H9 (cell line): ENCODE measurements at regions not wholly inside any gene's neighbourhood (a gene's known extent, or its start where the extent isn't known, plus 50 kb on each side); places are given as distances from the start of the nearest gene placed in this dataset.

ENCODE experiments used
- DNase-seq: peaks from one replicate; pipeline ENCODE4 v3.0.0-alpha.2; 2017
- H2AFZ ChIP-seq: one replicate; pipeline ENCODE4 v1.6.1; 2013; ENCODE audit warnings: mild to moderate bottlenecking, low read length, control low read depth, moderate library complexity
- H2AK5ac ChIP-seq: 2 replicates; pipeline ENCODE4 v1.6.1; 2013; ENCODE audit warnings: low read length, control low read depth, mixed read lengths; ENCODE audit not compliant: insufficient read length
- H2BK120ac ChIP-seq: one replicate; pipeline ENCODE4 v1.6.1; 2013; ENCODE audit warnings: low read depth, mild to moderate bottlenecking, low read length, control low read depth, inconsistent platforms; ENCODE audit not compliant: poor library complexity, severe bottlenecking
- H2BK12ac ChIP-seq: 2 replicates; pipeline ENCODE4 v1.6.1; 2013; ENCODE audit warnings: low read length, control low read depth, mixed read lengths, low read depth; ENCODE audit not compliant: insufficient read length
- H2BK15ac ChIP-seq: 2 replicates; pipeline ENCODE4 v1.6.1; 2013; ENCODE audit warnings: low read depth, low read length, control low read depth
- H2BK20ac ChIP-seq: one replicate; pipeline ENCODE4 v1.6.1; 2013; ENCODE audit warnings: low read depth, mild to moderate bottlenecking, low read length, control low read depth, inconsistent platforms; ENCODE audit not compliant: poor library complexity, severe bottlenecking
- H2BK5ac ChIP-seq: 2 replicates; pipeline ENCODE4 v1.6.1; 2013; ENCODE audit warnings: low read length, control low read depth, mixed read lengths; ENCODE audit not compliant: insufficient read length
- H3K14ac ChIP-seq: 2 replicates; pipeline ENCODE4 v1.6.1; 2013; ENCODE audit warnings: low read length, control low read depth; ENCODE audit not compliant: insufficient read depth
- H3K18ac ChIP-seq: 2 replicates; pipeline ENCODE4 v1.6.1; 2013; ENCODE audit warnings: low read depth, mild to moderate bottlenecking, mixed read lengths, low read length, control low read depth; ENCODE audit not compliant: insufficient read length
- H3K23ac ChIP-seq: 2 replicates; pipeline ENCODE4 v1.6.1; 2013; ENCODE audit warnings: low read length, control low read depth, mixed read lengths, low read depth; ENCODE audit not compliant: insufficient read length
- H3K23me2 ChIP-seq: 2 replicates; pipeline ENCODE4 v1.6.1; 2013; ENCODE audit warnings: low read depth, mild to moderate bottlenecking, mixed read lengths, low read length, control low read depth; ENCODE audit not compliant: insufficient read length, poor library complexity, severe bottlenecking
- H3K27ac ChIP-seq: 2 replicates; pipeline ENCODE4 v1.5.1; 2013; ENCODE audit warnings: low read length, control low read depth, mixed read lengths, low read depth; ENCODE audit not compliant: insufficient read length
- H3K27me3 ChIP-seq: 2 replicates; pipeline ENCODE4 v1.6.1; 2013; ENCODE audit warnings: low read length, control low read depth, inconsistent platforms; ENCODE audit not compliant: insufficient read depth
- H3K4ac ChIP-seq: 2 replicates; pipeline ENCODE4 v1.6.1; 2013; ENCODE audit warnings: low read depth, mild to moderate bottlenecking, control low read depth, inconsistent platforms, low read length, moderate library complexity
- H3K4me1 ChIP-seq: 2 replicates; pipeline ENCODE4 v1.6.1; 2013; ENCODE audit warnings: low read length, control low read depth, inconsistent platforms; ENCODE audit not compliant: insufficient read depth
- H3K4me2 ChIP-seq: 2 replicates; pipeline ENCODE4 v1.6.1; 2013; ENCODE audit warnings: low read length, control low read depth, mixed read lengths; ENCODE audit not compliant: insufficient read length, insufficient read depth
- H3K56ac ChIP-seq: 2 replicates; pipeline ENCODE4 v1.6.1; 2013; ENCODE audit warnings: low read depth, mild to moderate bottlenecking, mixed read lengths, low read length, control low read depth; ENCODE audit not compliant: insufficient read length
- H3K79me1 ChIP-seq: 2 replicates; pipeline ENCODE4 v1.6.1; 2013; ENCODE audit warnings: low read depth, mild to moderate bottlenecking, moderate library complexity, low read length, control low read depth, inconsistent platforms; ENCODE audit not compliant: insufficient read depth, poor library complexity, severe bottlenecking
- H3K79me2 ChIP-seq: 2 replicates; pipeline ENCODE4 v1.6.1; 2013; ENCODE audit warnings: low read length, control low read depth, inconsistent platforms; ENCODE audit not compliant: insufficient read depth
- H3K9ac ChIP-seq: 2 replicates; pipeline ENCODE4 v1.6.1; 2013; ENCODE audit warnings: low read length, control low read depth, mixed read lengths; ENCODE audit not compliant: insufficient read length; ENCODE audit errors: extremely low read depth
- H3K9me3 ChIP-seq: one replicate; pipeline ENCODE4 v1.6.1; 2013; ENCODE audit warnings: low read depth, low read length, inconsistent platforms; ENCODE audit not compliant: control insufficient read depth
- H3T11ph ChIP-seq: one replicate; pipeline ENCODE4 v1.6.1; 2013; ENCODE audit warnings: mild to moderate bottlenecking, low read length, control low read depth, inconsistent platforms
- H4K20me1 ChIP-seq: one replicate; pipeline ENCODE4 v1.6.1; 2013; ENCODE audit not compliant: control insufficient read depth, insufficient read length, insufficient read depth
- H4K5ac ChIP-seq: 2 replicates; pipeline ENCODE4 v1.6.1; 2013; ENCODE audit warnings: low read depth, mild to moderate bottlenecking, mixed read lengths, low read length, control low read depth; ENCODE audit not compliant: insufficient read length
- H4K8ac ChIP-seq: replicated peaks from 2 replicates; pipeline ENCODE4 v1.6.1; 2013; ENCODE audit warnings: low read length, control low read depth, mixed read lengths, low read depth; ENCODE audit not compliant: insufficient read length
- H4K91ac ChIP-seq: 2 replicates; pipeline ENCODE4 v1.6.1; 2013; ENCODE audit warnings: low read depth, mild to moderate bottlenecking, moderate library complexity, mixed read lengths, low read length, control low read depth; ENCODE audit not compliant: insufficient read length
- H3K27ac Mint-ChIP-seq, 3 experiments: 2 replicates in 2 of 3; 3 replicates in 1 of 3; pipeline ENCODE4 v1.8.0; 2020 to 2021; ENCODE audit warnings: mixed read lengths in 3 of 3, mild to moderate bottlenecking in 1 of 3, moderate library complexity in 1 of 3
- H3K27me3 Mint-ChIP-seq: 2 replicates; pipeline ENCODE4 v1.8.0; 2021; ENCODE audit warnings: low read depth, mild to moderate bottlenecking, moderate library complexity, mixed read lengths
- H3K36me3 Mint-ChIP-seq, 3 experiments: 2 replicates in 2 of 3; 3 replicates in 1 of 3; pipeline ENCODE4 v1.8.0; 2020 to 2021; ENCODE audit warnings: low read depth in 3 of 3, mixed read lengths in 3 of 3; ENCODE audit not compliant: insufficient read depth in 1 of 3
- H3K4me1 Mint-ChIP-seq, 2 experiments: 2 replicates each; pipeline ENCODE4 v1.8.0; 2020; ENCODE audit warnings: mixed read lengths in 2 of 2
- H3K4me3 Mint-ChIP-seq, 2 experiments: 2 replicates in 1 of 2; 3 replicates in 1 of 2; pipeline ENCODE4 v1.8.0; 2020 to 2021; ENCODE audit warnings: mild to moderate bottlenecking in 2 of 2, mixed read lengths in 2 of 2, moderate library complexity in 1 of 2
- H3K9me3 Mint-ChIP-seq, 2 experiments: 2 replicates in 1 of 2; 3 replicates in 1 of 2; pipeline ENCODE4 v1.8.0; 2020; ENCODE audit warnings: mild to moderate bottlenecking in 2 of 2, mixed read lengths in 2 of 2, moderate library complexity in 1 of 2
- CTCF ChIP-seq: fragments of 200-600 bp; sonication (generic); conservative IDR thresholded peaks from 3 replicates; pipeline ENCODE4 v1.8.0; 2021; ENCODE audit warnings: antibody characterized with exemption, mild to moderate bottlenecking
- WGBS: extraction: QIAGEN DNeasy Blood & Tissue Kit; methylation state at CpG from one replicate; pipeline ENCODE4 v1.1.7; 2013; ENCODE audit warnings: missing lambda C conversion rate, low lambda C conversion rate, mixed read lengths; ENCODE audit not compliant: insufficient read length; ENCODE audit errors: extremely low coverage; 5-methylcytosine and 5-hydroxymethylcytosine counted together

- no CpG with 5 or more reads among the region's 3 CpGs for WGBS
These were observed 672.0 kb downstream of the RFPL4B start for GRCh38 chr6:113019176-113019575.

More at GRCh38 chr6:113019176-113019575, 672.0 kb downstream of the RFPL4B start:
- Histone ChIP-seq H3K4ac (no peak overlapping the region), H3K9me3 (no peaks in the 10 kb centered on the region), H3T11ph (no peak overlapping the region), H3K14ac (no peak overlapping the region), H3K27ac (no peak overlapping the region), H2BK120ac (no peak overlapping the region), H2AFZ (no peak overlapping the region), H3K4me1 (no peaks in the 10 kb centered on the region), H4K8ac (no peak overlapping the region), H3K23ac (no peak overlapping the region), H3K23me2 (no peaks in the 10 kb centered on the region), H2BK15ac (no peak overlapping the region), H3K27me3 (no peaks in the 10 kb centered on the region), H2AK5ac (no peak overlapping the region), H3K79me2 (no peaks in the 10 kb centered on the region), H3K79me1 (no peaks in the 10 kb centered on the region), H3K9ac (no peak overlapping the region), H3K4me2 (no peak overlapping the region), H3K18ac (no peak overlapping the region), H2BK12ac (no peak overlapping the region), H4K91ac (no peak overlapping the region), H4K5ac (no peak overlapping the region), H2BK5ac (no peak overlapping the region), H3K56ac (no peak overlapping the region), H2BK20ac (no peak overlapping the region), H4K20me1 (no peaks in the 10 kb centered on the region)
- Mint-ChIP-seq H3K4me1 (no peaks in the 10 kb centered on the region), H3K4me3 (no peak overlapping the region), H3K36me3 (no peaks in the 10 kb centered on the region), H3K9me3 (no peaks in the 10 kb centered on the region), H3K27me3 (no peaks in the 10 kb centered on the region), H3K27ac (no peak overlapping the region)
- TF ChIP-seq CTCF = no peak
- no peak for DNase-seq
